Activated naive CD4-positive, alpha-beta T cell treated with anti-CD3 and anti-CD28 coated beads, Interleukin-2, amount 50 U/mL, for 24 hours (primary cell): ENCODE measurements at regions not wholly inside any gene's neighbourhood (a gene's known extent, or its start where the extent isn't known, plus 50 kb on each side); places are given as distances from the start of the nearest gene placed in this dataset.
A peak's percentile ranks its signal among the peaks of the same experiment; 100 is the strongest.
"Not testable (repeated sequence)": the region's sequence is repeated elsewhere in the genome, so short reads cannot be mapped to it uniquely, and the experiment has no call there.

Experiments used
- H3K27ac Mint-ChIP-seq: one replicate; pipeline ENCODE4 v1.8.0; 2021; ENCODE audit warnings: mild to moderate bottlenecking, mixed read lengths
- H3K27me3 Mint-ChIP-seq: one replicate; pipeline ENCODE4 v1.8.0; 2021; ENCODE audit warnings: mixed read lengths
- H3K36me3 Mint-ChIP-seq: one replicate; pipeline ENCODE4 v1.8.0; 2021; ENCODE audit warnings: mixed read lengths
- H3K4me1 Mint-ChIP-seq: one replicate; pipeline ENCODE4 v1.8.0; 2021; ENCODE audit warnings: mixed read lengths
- H3K4me3 Mint-ChIP-seq: one replicate; pipeline ENCODE4 v1.8.0; 2021; ENCODE audit warnings: mild to moderate bottlenecking, mixed read lengths
- H3K9me3 Mint-ChIP-seq: one replicate; pipeline ENCODE4 v1.8.0; 2021; ENCODE audit warnings: mixed read lengths

GRCh38 chrX:3867067-3867831 is 153.8 kb upstream of the PRKX start:
- H3K36me3 Mint-ChIP-seq = not testable (repeated sequence)

GRCh38 chrX:3858332-3858731 is 144.9 kb upstream of the PRKX start:
- not testable (repeated sequence) for H3K4me3 Mint-ChIP-seq, H3K36me3 Mint-ChIP-seq, H3K9me3 Mint-ChIP-seq, H3K27ac Mint-ChIP-seq, H3K4me1 Mint-ChIP-seq, H3K27me3 Mint-ChIP-seq

More at GRCh38 chrX:3867067-3867831, 153.8 kb upstream of the PRKX start:
- not testable (repeated sequence) for H3K27me3 Mint-ChIP-seq, H3K27ac Mint-ChIP-seq, H3K9me3 Mint-ChIP-seq, H3K4me1 Mint-ChIP-seq, H3K4me3 Mint-ChIP-seq

- not testable (repeated sequence) for H3K27ac Mint-ChIP-seq, H3K4me3 Mint-ChIP-seq, H3K36me3 Mint-ChIP-seq, H3K9me3 Mint-ChIP-seq, H3K27me3 Mint-ChIP-seq, H3K4me1 Mint-ChIP-seq
These were observed 130.2 kb upstream of the PRKX start for GRCh38 chrX:3843522-3844145.

GRCh38 chrX:3842822-3843521 is 129.5 kb upstream of the PRKX start:
- H3K27ac Mint-ChIP-seq, H3K27me3 Mint-ChIP-seq, H3K4me1 Mint-ChIP-seq, H3K36me3 Mint-ChIP-seq, H3K9me3 Mint-ChIP-seq: not testable (repeated sequence)
- peak overlapping the region; percentile 26 for H3K4me3 Mint-ChIP-seq

GRCh38 chrX:3838754-3839153 is 125.3 kb upstream of the PRKX start:
- H3K36me3 Mint-ChIP-seq, H3K4me3 Mint-ChIP-seq, H3K9me3 Mint-ChIP-seq: not testable (repeated sequence)

GRCh38 chrX:3837958-3838643 is 124.7 kb upstream of the PRKX start:
- H3K9me3 Mint-ChIP-seq, H3K27me3 Mint-ChIP-seq, H3K4me3 Mint-ChIP-seq, H3K4me1 Mint-ChIP-seq, H3K36me3 Mint-ChIP-seq, H3K27ac Mint-ChIP-seq: not testable (repeated sequence)

More at GRCh38 chrX:3838754-3839153, 125.3 kb upstream of the PRKX start:
- not testable (repeated sequence) for H3K27me3 Mint-ChIP-seq, H3K27ac Mint-ChIP-seq, H3K4me1 Mint-ChIP-seq

GRCh38 chrX:3837211-3837610 is 123.8 kb upstream of the PRKX start:
- not testable (repeated sequence) for H3K9me3 Mint-ChIP-seq, H3K36me3 Mint-ChIP-seq, H3K27me3 Mint-ChIP-seq, H3K4me3 Mint-ChIP-seq, H3K4me1 Mint-ChIP-seq, H3K27ac Mint-ChIP-seq

- H3K27ac Mint-ChIP-seq, H3K27me3 Mint-ChIP-seq: not testable (repeated sequence)
These were observed 120.5 kb upstream of the PRKX start for GRCh38 chrX:3833761-3834542.

GRCh38 chrX:3830020-3830419 is 116.6 kb upstream of the PRKX start:
- not testable (repeated sequence) for H3K4me3 Mint-ChIP-seq, H3K4me1 Mint-ChIP-seq, H3K9me3 Mint-ChIP-seq, H3K27me3 Mint-ChIP-seq, H3K27ac Mint-ChIP-seq, H3K36me3 Mint-ChIP-seq

More at GRCh38 chrX:3833761-3834542, 120.5 kb upstream of the PRKX start:
- H3K9me3 Mint-ChIP-seq, H3K4me1 Mint-ChIP-seq, H3K36me3 Mint-ChIP-seq, H3K4me3 Mint-ChIP-seq: not testable (repeated sequence)

GRCh38 chrX:3829041-3829531 is 115.6 kb upstream of the PRKX start:
- H3K27me3 Mint-ChIP-seq, H3K4me1 Mint-ChIP-seq, H3K27ac Mint-ChIP-seq: not testable (repeated sequence)

GRCh38 chrX:3828378-3829040 is 115.1 kb upstream of the PRKX start:
- H3K27me3 Mint-ChIP-seq, H3K4me1 Mint-ChIP-seq, H3K4me3 Mint-ChIP-seq, H3K27ac Mint-ChIP-seq, H3K9me3 Mint-ChIP-seq, H3K36me3 Mint-ChIP-seq: not testable (repeated sequence)

More at GRCh38 chrX:3829041-3829531, 115.6 kb upstream of the PRKX start:
- H3K36me3 Mint-ChIP-seq, H3K4me3 Mint-ChIP-seq, H3K9me3 Mint-ChIP-seq: not testable (repeated sequence)

GRCh38 chrX:3824008-3824407 is 110.6 kb upstream of the PRKX start:
- not testable (repeated sequence) for H3K9me3 Mint-ChIP-seq, H3K4me3 Mint-ChIP-seq, H3K4me1 Mint-ChIP-seq, H3K27ac Mint-ChIP-seq, H3K36me3 Mint-ChIP-seq, H3K27me3 Mint-ChIP-seq

GRCh38 chrX:3820167-3820566 is 106.7 kb upstream of the PRKX start:
- H3K27me3 Mint-ChIP-seq = no peaks in the 10 kb centered on the region
- peaks cover 10% of the 10 kb centered on the region for H3K4me1 Mint-ChIP-seq
- H3K36me3 Mint-ChIP-seq = peaks cover 3% of the 10 kb centered on the region
- H3K4me3 Mint-ChIP-seq = no peak overlapping the region
- H3K27ac Mint-ChIP-seq = peak overlapping the region; percentile 62
- H3K9me3 Mint-ChIP-seq = no peaks in the 10 kb centered on the region

GRCh38 chrX:3817480-3817879 is 104.0 kb upstream of the PRKX start:
- H3K9me3 Mint-ChIP-seq, H3K27me3 Mint-ChIP-seq, H3K4me1 Mint-ChIP-seq, H3K4me3 Mint-ChIP-seq, H3K27ac Mint-ChIP-seq, H3K36me3 Mint-ChIP-seq: not testable (repeated sequence)
